ENCODE measurements at regions not wholly inside any gene's neighbourhood (a gene's known extent, or its start where the extent isn't known, plus 50 kb on each side); places are given as distances from the start of the nearest gene placed in this dataset.

GRCh38 chr10:28378986-28379585 lies 76.2 kb upstream of the MPP7 start:
- 37 to 100% (median 75%) methylated on average over 1 to 6 of the region's 8 CpGs; no CpG with 5 or more reads in 1 of the 10 experiments for WGBS, 10 experiments
- ATAC-seq (replicated peaks in 6 of 8): no peak

GRCh38 chr10:28381466-28381865 lies 78.6 kb upstream of the MPP7 start:
- in situ Hi-C loops (cut with MboI; ENCODE audit: low pct_unique_long_range_greater_than_20kb in 2 of 9, low sequenced_read_pairs in 9 of 9, unreplicated experiment in 9 of 9): loop anchor here in 5 of 9 experiments (10.0 to 25.0 kb wide), 5 partner anchors 117 to 819 kb away; no protein-coding TSS in a partner anchor
- H3K27ac ChIP-seq: no peak overlapping the region
- no peaks in the 10 kb centered on the region for H3K4me1 ChIP-seq (replicated peaks in 1 of 2)
- no peak overlapping the region for H3K4me3 ChIP-seq
- peak in 2 of 8 experiments; percentile 24 to 46 for ATAC-seq (replicated peaks in 6 of 8)

More at GRCh38 chr10:28378986-28379585, 76.2 kb upstream of the MPP7 start:
- no peaks in the 10 kb centered on the region for H3K4me1 ChIP-seq (replicated peaks in 1 of 2)
- H3K27ac ChIP-seq: no peak overlapping the region
- no peak overlapping the region for H3K4me3 ChIP-seq
- in situ Hi-C loops (cut with MboI; ENCODE audit: low pct_unique_long_range_greater_than_20kb in 2 of 9, low sequenced_read_pairs in 9 of 9, unreplicated experiment in 9 of 9): loop anchor here in 4 of 9 experiments (10.0 to 25.0 kb wide), 4 partner anchors 117 to 817 kb away; no protein-coding TSS in a partner anchor

- in situ Hi-C loops (cut with MboI; ENCODE audit: low pct_unique_long_range_greater_than_20kb in 2 of 9, low sequenced_read_pairs in 9 of 9, unreplicated experiment in 9 of 9): loop anchor here in 5 of 9 experiments (10.0 to 25.0 kb wide), 5 partner anchors 117 to 820 kb away; no protein-coding TSS in a partner anchor
- Histone ChIP-seq H3K4me3 (no peak overlapping the region), H3K27ac (no peak overlapping the region), H3K4me1 (replicated peaks in 1 of 2) (no peaks in the 10 kb centered on the region)
- WGBS, 10 experiments: 0 to 62% (median 16%) methylated on average over 2 to 9 of the region's 12 CpGs
- peak; percentile 80 to 99 (median 88) for ATAC-seq (replicated peaks in 6 of 8)
These were observed 79.1 kb upstream of the MPP7 start for GRCh38 chr10:28381903-28382347.

GRCh38 chr10:28382525-28383269 lies 79.8 kb upstream of the MPP7 start:
- 27 to 100% (median 77%) methylated on average over 3 to 8 of the region's 13 CpGs; no CpG with 5 or more reads in 1 of the 10 experiments for WGBS, 10 experiments
- in situ Hi-C loops (cut with MboI; ENCODE audit: low pct_unique_long_range_greater_than_20kb in 2 of 9, low sequenced_read_pairs in 9 of 9, unreplicated experiment in 9 of 9): loop anchor here in 5 of 9 experiments (10.0 to 25.0 kb wide), 5 partner anchors 118 to 820 kb away; no protein-coding TSS in a partner anchor
- Histone ChIP-seq H3K4me1 (replicated peaks in 1 of 2) (no peaks in the 10 kb centered on the region), H3K4me3 (no peak overlapping the region), H3K27ac (no peak overlapping the region)
- peak in 2 of 8 experiments; percentile 18 to 33 for ATAC-seq (replicated peaks in 6 of 8)

GRCh38 chr10:28384557-28384956 lies 81.7 kb upstream of the MPP7 start:
- Histone ChIP-seq H3K4me3 (no peak overlapping the region), H3K4me1 (replicated peaks in 1 of 2) (no peaks in the 10 kb centered on the region), H3K27ac (no peak overlapping the region)
- in situ Hi-C loops (cut with MboI; ENCODE audit: low pct_unique_long_range_greater_than_20kb in 2 of 9, low sequenced_read_pairs in 9 of 9, unreplicated experiment in 9 of 9): loop anchor here in 5 of 9 experiments (10.0 to 25.0 kb wide), 5 partner anchors 120 to 822 kb away; no protein-coding TSS in a partner anchor
- no peak for ATAC-seq (replicated peaks in 6 of 8)
- 29 to 100% (median 91%) methylated on average over 1 to 2 of the region's 2 CpGs for WGBS, 10 experiments

- in situ Hi-C loops (cut with MboI; ENCODE audit: low pct_unique_long_range_greater_than_20kb in 2 of 9, low sequenced_read_pairs in 9 of 9, unreplicated experiment in 9 of 9): loop anchor here in 5 of 9 experiments (10.0 to 25.0 kb wide), 5 partner anchors 121 to 824 kb away; no protein-coding TSS in a partner anchor
- Histone ChIP-seq H3K4me3 (no peak overlapping the region), H3K27ac (no peak overlapping the region), H3K4me1 (replicated peaks in 1 of 2) (no peaks in the 10 kb centered on the region)
- 23 to 90% (median 77%) methylated on average over 3 to 6 of the region's 6 CpGs; no CpG with 5 or more reads in 3 of the 10 experiments for WGBS, 10 experiments
- peak in 3 of 8 experiments; percentile 8 to 11 (median 11) for ATAC-seq (replicated peaks in 6 of 8)
These were observed 83.1 kb upstream of the MPP7 start for GRCh38 chr10:28385748-28386502.

GRCh38 chr10:28386503-28386868 lies 83.6 kb upstream of the MPP7 start:
- no peak overlapping the region for H3K4me3 ChIP-seq
- in situ Hi-C loops (cut with MboI; ENCODE audit: low pct_unique_long_range_greater_than_20kb in 2 of 9, low sequenced_read_pairs in 9 of 9, unreplicated experiment in 9 of 9): loop anchor here in 5 of 9 experiments (10.0 to 25.0 kb wide), 5 partner anchors 122 to 824 kb away; no protein-coding TSS in a partner anchor
- no peak overlapping the region for H3K27ac ChIP-seq
- no peak for ATAC-seq (replicated peaks in 6 of 8)
- no peaks in the 10 kb centered on the region for H3K4me1 ChIP-seq (replicated peaks in 1 of 2)
- 0 to 94% (median 55%) methylated on average over 1 to 4 of the region's 4 CpGs; no CpG with 5 or more reads in 1 of the 10 experiments for WGBS, 10 experiments

- no peaks in the 10 kb centered on the region for H3K4me1 ChIP-seq (replicated peaks in 1 of 2)
- in situ Hi-C loops (cut with MboI; ENCODE audit: low pct_unique_long_range_greater_than_20kb in 2 of 9, low sequenced_read_pairs in 9 of 9, unreplicated experiment in 9 of 9): loop anchor here in 5 of 9 experiments (10.0 to 25.0 kb wide), 5 partner anchors 122 to 825 kb away; no protein-coding TSS in a partner anchor
- peak in 3 of 8 experiments; percentile 53 to 86 (median 79) for ATAC-seq (replicated peaks in 6 of 8)
- no peak overlapping the region for H3K4me3 ChIP-seq
- no peak overlapping the region for H3K27ac ChIP-seq
- 0 to 80% (median 45%) methylated on average over 1 to 6 of the region's 7 CpGs; no CpG with 5 or more reads in 3 of the 10 experiments for WGBS, 10 experiments
These were observed 84.3 kb upstream of the MPP7 start for GRCh38 chr10:28387140-28387539.

- ATAC-seq (replicated peaks in 6 of 8): no peak
- WGBS, 10 experiments: 0 to 90% (median 86%) methylated on average over 1 to 5 of the region's 5 CpGs; no CpG with 5 or more reads in 4 of the 10 experiments
- no peak overlapping the region for H3K4me3 ChIP-seq
- in situ Hi-C loops (cut with MboI; ENCODE audit: low pct_unique_long_range_greater_than_20kb in 2 of 9, low sequenced_read_pairs in 9 of 9, unreplicated experiment in 9 of 9): loop anchor here in 3 of 9 experiments (25.0 kb wide), 3 partner anchors 129 to 829 kb away; no protein-coding TSS in a partner anchor
- H3K27ac ChIP-seq: no peak overlapping the region
- no peaks in the 10 kb centered on the region for H3K4me1 ChIP-seq (replicated peaks in 1 of 2)
These were observed 88.4 kb upstream of the MPP7 start for GRCh38 chr10:28391283-28391682.

GRCh38 chr10:28393956-28394568 lies 91.2 kb upstream of the MPP7 start:
- in situ Hi-C loops (cut with MboI; ENCODE audit: low pct_unique_long_range_greater_than_20kb in 2 of 9, low sequenced_read_pairs in 9 of 9, unreplicated experiment in 9 of 9): loop anchor here in 3 of 9 experiments (25.0 kb wide), 3 partner anchors 132 to 832 kb away; no protein-coding TSS in a partner anchor
- Histone ChIP-seq H3K4me3 (no peak overlapping the region), H3K27ac (no peak overlapping the region), H3K4me1 (replicated peaks in 1 of 2) (no peaks in the 10 kb centered on the region)
- ATAC-seq (replicated peaks in 6 of 8): peak; percentile 65 to 99 (median 80)
- WGBS, 10 experiments: 0 to 50% (median 23%) methylated on average over 1 to 8 of the region's 8 CpGs

GRCh38 chr10:28396331-28396730 lies 93.5 kb upstream of the MPP7 start:
- WGBS, 10 experiments: 0 to 92% (median 85%) methylated on average over 2 to 4 of the region's 4 CpGs; no CpG with 5 or more reads in 1 of the 10 experiments
- Histone ChIP-seq H3K4me3 (no peak overlapping the region), H3K4me1 (replicated peaks in 1 of 2) (no peaks in the 10 kb centered on the region), H3K27ac (no peak overlapping the region)
- in situ Hi-C loops (cut with MboI; ENCODE audit: low pct_unique_long_range_greater_than_20kb in 2 of 9, low sequenced_read_pairs in 9 of 9, unreplicated experiment in 9 of 9): loop anchor here in 3 of 9 experiments (25.0 kb wide), 3 partner anchors 134 to 834 kb away; no protein-coding TSS in a partner anchor
- ATAC-seq (replicated peaks in 6 of 8): no peak

GRCh38 chr10:28397229-28397628 lies 94.4 kb upstream of the MPP7 start:
- H3K27ac ChIP-seq: no peak overlapping the region
- H3K4me3 ChIP-seq: no peak overlapping the region
- no peak for ATAC-seq (replicated peaks in 6 of 8)
- WGBS, 10 experiments: 20 to 95% (median 84%) methylated on average over 1 to 6 of the region's 6 CpGs; no CpG with 5 or more reads in 1 of the 10 experiments
- H3K4me1 ChIP-seq (replicated peaks in 1 of 2): no peaks in the 10 kb centered on the region
- in situ Hi-C loops (cut with MboI; ENCODE audit: low pct_unique_long_range_greater_than_20kb in 2 of 9, low sequenced_read_pairs in 9 of 9, unreplicated experiment in 9 of 9): loop anchor here in 3 of 9 experiments (25.0 kb wide), 3 partner anchors 135 to 835 kb away; no protein-coding TSS in a partner anchor
